Fibroblast of skin of back (primary cell): ENCODE measurements at regions not wholly inside any gene's neighbourhood (a gene's known extent, or its start where the extent isn't known, plus 50 kb on each side); places are given as distances from the start of the nearest gene placed in this dataset.

Experiments used
- DNase-seq: peaks from one replicate; pipeline ENCODE4 v3.0.0-alpha.2; 2013

DNA sequence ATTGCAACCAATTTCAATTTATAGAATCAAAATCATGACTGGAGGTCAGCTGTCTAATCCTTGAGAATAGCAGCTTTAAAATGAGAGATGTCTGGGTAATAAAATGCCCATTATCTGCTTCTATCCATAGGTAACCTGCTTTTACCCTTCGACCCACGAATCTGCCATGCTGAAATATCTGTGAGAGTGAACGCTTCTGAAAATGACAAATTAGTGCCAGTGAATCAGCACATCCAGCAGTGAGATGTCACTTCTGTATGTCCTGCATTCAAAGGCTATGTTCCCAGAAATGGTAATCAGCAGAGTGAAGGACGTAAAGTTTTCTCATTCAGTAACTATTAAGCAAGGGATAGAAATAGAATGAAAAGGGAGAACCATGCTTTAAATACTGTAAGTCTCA, 532.4 kb upstream of the ITGA1 start:
- DNase-seq, result no peak

DNA sequence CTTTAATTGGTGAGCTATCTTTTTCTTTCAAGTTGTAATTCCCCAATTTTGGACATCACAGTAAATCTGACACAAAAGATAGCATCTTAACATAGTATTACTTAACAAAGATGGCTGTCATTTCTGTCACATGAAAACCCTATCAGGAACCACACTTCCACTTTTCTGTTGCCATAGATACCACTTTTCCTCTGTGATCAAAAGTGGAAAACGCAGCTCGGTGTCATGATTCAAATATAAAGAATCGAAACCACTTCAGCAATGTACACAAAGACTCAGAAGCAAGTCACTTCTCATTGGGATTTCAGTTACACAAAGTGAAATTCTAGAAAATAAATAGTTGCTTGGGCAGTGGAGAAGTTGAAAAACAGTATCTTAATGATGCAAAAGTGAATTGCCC, 524.9 kb upstream of the ITGA1 start:
- DNase-seq, result no peak

DNA sequence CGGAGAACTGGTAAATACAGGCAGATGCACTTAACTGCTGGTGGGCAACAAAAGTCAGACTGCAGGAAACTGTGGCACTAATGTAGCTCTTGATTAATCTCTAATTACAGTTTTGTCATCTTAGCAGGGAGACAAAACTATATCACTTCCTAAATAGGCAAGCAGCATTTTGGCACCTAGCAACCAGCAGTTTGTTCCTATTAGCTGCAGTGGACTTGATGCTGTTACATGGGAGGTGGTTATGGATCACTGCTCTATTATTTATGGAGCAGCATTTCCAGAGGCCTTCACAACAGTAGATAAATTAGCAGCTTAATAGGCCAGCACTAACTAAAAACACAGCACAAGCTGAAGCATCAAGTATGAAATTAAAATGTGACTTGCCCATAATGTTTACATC, 518.3 kb upstream of the ITGA1 start:
- DNase-seq, result no peak

DNA sequence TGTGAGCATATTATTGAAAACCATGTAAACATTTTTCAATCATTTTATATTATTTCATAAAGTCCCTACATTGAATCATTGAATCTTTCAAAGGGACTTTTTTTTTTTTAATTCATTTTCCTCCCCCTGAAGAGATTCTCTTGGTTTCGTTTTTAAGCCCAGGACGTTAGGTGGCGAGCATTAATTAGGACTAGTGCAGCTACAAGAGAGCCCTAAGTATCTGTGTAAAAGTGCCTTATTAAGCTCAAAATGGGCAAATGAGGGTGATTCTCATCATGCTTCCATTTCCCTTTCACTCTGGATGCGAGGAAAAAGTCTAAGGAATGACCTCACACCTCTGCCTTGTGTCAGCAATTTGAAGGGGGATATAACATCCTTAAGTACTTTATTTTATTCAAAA, 517.9 kb upstream of the ITGA1 start:
- no peak for DNase-seq

DNA sequence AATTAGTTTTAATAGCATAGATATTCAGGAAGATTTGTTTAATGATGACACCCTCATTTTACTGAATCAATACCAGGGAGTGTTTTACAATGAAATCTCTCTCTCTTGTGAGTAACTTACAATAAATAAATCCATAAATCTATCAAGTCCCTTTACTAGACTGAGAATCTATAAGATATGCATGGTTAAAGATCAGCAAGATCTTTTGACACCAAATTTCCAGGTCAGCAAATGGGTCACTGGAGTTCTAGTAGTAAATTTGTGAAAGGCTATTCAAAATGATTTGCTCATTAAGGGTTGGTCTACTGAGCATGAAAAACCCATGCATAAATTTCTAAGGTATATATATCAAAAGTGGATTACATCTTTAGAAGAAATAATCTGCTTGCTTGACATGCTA, 512.1 kb upstream of the ITGA1 start:
- DNase-seq, result no peak

DNA sequence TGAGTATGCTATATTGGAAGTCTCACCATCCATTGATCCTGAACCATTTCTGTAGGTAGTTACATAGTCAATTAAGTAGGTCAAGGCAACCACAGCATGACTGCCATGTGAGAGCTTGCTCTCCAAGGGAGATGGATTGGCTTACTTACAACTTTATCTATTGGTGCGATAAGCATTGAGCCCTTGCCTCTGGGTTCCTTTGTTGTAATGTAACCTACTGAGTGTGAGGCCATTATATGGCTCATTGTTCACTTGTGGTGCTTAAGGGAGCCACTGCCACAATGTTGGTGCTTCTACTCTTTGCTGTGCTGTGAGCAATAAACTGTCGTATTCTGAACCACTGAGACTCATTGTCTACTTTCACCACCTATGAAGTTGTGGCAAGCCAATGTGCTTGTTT, 510.6 kb upstream of the ITGA1 start:
- no peak for DNase-seq

- no peak for DNase-seq
Observed at GRCh38 chr5:52282647-52283046, 505.1 kb upstream of the ITGA1 start.

DNA sequence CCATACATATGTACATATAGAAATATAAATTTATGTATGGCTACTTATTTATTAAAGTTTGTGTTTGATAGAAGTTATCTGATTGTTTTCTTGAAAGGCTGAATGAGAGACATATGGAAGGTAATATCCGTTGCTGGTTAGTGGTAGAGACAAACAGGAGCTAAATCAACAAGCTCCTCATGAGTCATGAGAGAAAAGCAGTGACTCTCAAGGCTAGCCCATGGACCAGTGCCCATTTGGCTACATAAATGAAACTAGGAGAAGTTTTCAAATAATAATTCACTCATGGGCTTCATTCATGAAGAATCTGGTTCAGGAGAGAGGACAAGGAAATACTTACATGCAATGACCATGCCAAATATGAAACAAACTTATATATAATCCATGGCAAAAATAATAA, 504.5 kb upstream of the ITGA1 start:
- DNase-seq, result peak; percentile 0

GRCh38 chr5:52300703-52301372, 486.9 kb upstream of the ITGA1 start:
- DNase-seq, result no peak

- DNase-seq, result peak; percentile 0
Observed at GRCh38 chr5:52304816-52305215, 482.9 kb upstream of the ITGA1 start.

GRCh38 chr5:52328220-52328806, 459.4 kb upstream of the ITGA1 start:
- DNase-seq, result no peak

DNA sequence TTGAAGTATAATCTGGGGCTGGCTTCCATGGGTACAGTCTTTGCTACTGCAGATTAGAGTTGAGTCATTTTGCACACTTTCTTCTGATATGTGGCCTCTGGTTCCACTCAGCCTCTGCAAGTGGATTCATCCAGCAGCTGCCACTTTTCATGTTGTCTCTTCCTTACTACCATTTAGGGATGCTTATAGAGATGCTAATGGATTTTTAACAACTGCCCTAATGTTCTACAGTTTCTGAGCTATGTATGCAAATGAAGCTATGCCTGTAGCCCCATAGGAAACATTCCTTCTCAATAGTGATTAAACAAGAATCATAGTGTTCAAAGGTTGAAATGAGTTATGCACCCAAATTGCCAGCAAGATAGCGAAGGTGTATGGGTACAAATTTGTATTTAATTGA, 456.0 kb upstream of the ITGA1 start:
- no peak for DNase-seq

DNA sequence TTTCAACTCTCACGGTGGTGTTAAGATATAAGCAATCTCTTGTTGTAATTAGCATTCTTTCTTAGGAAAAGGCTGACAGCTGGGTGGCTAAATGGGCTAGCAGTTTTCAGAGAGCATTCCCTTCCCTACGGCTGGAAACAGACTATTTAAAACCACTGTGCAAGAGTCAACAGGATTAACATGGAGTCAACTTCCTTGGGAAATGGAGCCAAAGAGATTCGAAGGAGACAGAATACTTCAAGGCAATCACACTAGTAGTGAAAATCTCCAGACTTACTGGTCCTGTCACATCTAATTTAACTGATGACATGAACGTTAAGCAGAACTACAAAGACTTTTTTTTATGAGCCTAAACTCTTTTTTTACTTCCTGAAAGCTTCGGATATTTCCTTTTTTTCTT, 453.3 kb upstream of the ITGA1 start:
- no peak for DNase-seq

DNA sequence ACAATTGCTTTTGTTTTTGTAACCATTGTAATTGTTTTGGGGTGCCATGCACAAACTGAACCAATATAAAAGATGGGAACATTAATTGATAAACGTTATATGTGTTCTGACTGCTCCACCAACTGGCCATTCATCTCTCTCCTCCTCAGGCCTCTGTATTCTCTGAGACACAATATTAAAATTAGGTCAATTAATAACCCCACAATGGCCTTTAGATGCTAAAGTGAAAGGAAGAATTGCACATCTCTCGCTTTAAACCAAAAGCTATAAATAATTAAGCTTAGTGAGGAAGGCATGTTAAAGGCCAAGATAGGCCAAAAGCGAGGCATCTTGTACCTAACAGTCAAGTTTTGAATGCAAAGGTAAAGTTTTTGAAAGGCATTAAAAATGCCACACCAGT, 448.4 kb upstream of the ITGA1 start:
- no peak for DNase-seq

DNA sequence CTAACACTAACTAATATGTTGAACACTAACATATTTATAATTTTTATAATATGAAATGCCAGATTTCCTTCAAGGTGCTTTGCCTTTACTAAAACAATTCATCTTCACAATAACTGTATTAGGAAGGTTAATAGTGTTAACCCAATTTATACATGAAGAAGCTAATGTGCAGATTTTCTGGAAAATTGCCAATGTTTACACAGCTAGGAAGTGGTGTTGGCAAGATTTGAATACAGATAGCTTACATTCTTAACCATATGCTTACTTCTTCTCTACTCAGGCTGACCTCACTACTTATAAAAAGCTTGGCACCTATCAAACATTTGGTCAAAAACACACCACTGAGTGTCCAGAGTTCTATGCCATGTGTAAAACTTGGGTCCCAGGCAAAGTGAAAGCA, 445.4 kb upstream of the ITGA1 start:
- no peak for DNase-seq

DNA sequence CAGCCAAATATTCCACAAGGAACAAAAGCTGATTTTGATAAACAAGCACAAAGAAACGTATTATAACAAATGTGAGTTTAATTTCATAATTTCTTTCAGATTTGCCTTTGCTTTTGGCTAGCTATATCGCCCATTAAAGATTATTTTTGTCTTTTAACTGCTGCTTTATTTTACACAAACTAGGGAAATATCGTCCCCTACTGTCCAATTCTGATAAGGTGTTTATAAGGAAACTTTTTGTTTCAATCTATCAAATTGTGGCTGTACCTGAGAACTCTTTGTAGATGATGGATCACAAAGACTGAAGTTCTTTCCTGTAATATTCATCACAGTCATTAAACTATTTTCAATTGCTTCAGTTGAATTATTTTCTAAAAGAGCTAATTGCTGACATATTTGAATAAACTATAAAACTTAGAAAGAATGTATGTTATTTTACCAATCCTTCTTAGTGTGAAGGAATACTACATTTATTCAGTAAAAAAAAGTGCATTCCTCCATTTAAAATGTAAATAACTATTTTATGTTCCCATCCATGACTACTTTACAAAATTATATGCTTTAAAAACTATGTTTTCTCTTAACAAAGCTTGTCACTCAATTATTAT, 431.3 kb upstream of the ITGA1 start:
- DNase-seq, result peak; percentile 2

DNA sequence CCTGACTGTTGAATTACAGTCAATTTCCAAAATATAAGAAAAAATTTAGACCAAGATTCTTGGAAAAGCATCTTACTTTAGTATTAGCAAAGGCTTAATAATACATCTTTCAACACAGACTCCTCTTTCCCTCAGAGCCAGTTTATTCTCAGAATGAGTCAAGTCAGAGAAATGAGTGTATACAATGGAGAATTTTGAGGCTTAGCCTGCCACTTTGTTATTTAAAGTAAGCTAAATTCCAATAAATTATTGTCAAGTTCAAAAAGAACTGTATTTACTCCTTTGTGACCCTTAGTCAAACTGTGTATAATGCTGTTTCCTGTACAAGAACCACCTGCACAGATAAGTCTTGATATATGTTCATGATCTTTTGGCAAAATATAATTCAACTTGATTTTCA, 428.5 kb upstream of the ITGA1 start:
- no peak for DNase-seq

DNA sequence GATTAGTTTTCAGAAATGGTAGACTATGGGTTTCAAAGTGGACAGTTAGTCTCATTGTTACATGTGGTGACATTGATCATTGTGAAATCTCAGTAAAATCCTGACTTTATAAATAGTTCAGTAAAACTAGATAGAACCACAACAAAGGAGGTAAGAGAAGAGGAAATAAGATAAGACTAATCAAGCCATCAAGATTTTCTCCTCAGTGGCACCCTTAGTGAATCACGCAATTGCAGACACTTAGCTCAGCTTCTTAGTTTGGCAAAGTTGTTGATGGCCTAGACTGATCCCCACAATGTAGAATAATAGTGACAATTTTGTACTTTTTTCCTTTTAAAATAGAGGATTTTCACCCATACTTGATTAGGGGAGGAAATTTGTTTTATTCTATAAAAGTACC, 426.7 kb upstream of the ITGA1 start:
- DNase-seq, result no peak

DNA sequence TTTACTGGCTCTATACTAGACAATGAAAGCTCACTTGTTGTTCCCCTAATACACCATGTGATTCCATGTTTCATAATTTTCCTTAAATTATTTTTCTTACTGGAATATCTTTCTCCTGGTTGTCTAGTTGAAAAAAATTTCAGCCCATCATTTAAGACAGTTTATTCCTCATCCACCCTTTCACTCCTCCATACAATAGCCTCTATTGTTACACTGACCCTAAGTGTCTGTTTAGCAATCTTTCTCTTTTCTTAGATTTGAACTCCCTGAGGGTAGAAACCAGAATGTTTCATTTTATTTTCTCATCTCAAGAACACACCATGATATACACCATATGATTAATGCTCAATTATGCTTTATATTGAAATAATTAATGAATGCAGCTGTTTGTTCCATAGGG, 413.4 kb upstream of the ITGA1 start:
- no peak for DNase-seq

DNA sequence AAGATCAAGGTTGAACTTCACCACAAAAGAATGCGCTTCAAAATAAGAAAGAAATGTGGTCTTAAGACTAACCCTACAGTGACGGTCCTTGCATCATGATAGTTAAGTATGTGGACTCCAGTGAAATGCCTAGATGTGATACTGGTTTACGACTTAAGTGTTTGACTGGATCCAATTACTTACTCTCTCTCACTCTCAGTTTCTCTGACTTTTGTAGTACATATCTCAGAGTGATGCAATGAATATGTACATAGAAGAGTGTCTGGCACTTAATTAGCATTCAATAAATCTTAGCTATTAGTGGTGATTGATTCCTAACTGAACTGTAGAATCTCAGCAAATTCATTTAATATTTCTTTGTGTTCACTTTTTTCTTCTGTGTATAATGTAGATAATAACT, 411.7 kb upstream of the ITGA1 start:
- DNase-seq, result no peak

DNA sequence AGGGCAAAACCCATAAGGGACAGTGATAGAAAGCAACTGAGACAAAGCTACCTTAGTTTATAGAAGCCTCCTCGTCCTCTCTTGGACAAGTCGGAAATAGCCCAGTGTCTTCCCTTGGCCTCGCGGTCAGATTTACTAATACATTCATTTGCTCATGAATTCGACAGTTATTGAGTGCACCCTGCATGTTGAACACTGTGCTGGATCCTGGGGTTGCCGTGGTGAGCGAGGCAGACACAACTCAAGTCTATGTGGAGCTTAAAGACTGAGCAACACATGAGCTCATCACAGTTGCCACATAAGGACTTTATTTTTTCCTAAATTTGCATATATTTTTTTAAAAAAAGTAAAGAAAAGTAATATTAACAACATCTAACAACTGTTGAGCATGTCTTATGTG, 411.1 kb upstream of the ITGA1 start:
- no peak for DNase-seq

- DNase-seq, result no peak
Observed at GRCh38 chr5:52378237-52378636, 409.5 kb upstream of the ITGA1 start.

DNA sequence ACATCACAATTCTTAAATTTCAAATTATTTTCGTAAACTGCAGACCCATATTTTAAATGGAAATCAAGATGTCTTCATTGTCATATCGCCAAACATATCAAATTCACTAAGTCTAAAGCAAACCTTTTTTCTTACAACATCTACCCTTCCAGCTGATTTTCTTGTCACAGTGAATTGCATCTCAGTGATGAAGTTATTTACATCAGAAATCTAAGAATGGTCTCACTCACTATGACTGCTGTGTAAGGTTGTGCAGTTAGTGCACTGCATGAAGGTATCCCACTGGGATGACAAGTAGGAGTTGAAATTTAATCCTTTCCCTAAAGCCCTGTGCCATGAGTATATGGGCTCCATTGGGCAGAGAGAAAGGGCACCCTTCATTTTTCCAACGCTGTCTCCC, 399.4 kb upstream of the ITGA1 start:
- no peak for DNase-seq

- DNase-seq, result no peak
Observed at GRCh38 chr5:52392321-52392720, 395.4 kb upstream of the ITGA1 start.

GRCh38 chr5:52409835-52410234, 377.9 kb upstream of the ITGA1 start:
- DNase-seq, result no peak
